Gastroesophageal sphincter (tissue), 4 donors: ENCODE measurements at regions not wholly inside any gene's neighbourhood (a gene's known extent, or its start where the extent isn't known, plus 50 kb on each side); places are given as distances from the start of the nearest gene placed in this dataset.

Experiments
- ATAC-seq: fragments of 150-250 bp; one replicate; pipeline ENCODE4 v1.9.1; 2016; ENCODE audit warnings: mild to moderate bottlenecking, moderate library complexity
- H3K27ac ChIP-seq, 4 donors: fragments of 200-600 bp; sonication (generic) in 3 of 4; 1 replicate in 3 of 4; 2 replicates in 1 of 4; pipeline ENCODE4 v1.5.1; 2016 to 2019
- H3K27me3 ChIP-seq: fragments of 200-600 bp; sonication (generic); one replicate; pipeline ENCODE4 v1.5.1; 2019
- H3K36me3 ChIP-seq, 2 donors: fragments of 200-600 bp; sonication (generic); one replicate each; pipeline ENCODE4 v1.5.1; 2019; ENCODE audit warnings: control low read depth in 1 of 2
- H3K4me1 ChIP-seq, 3 donors: fragments of 200-600 bp; sonication (generic); 1 replicate in 2 of 3; 2 replicates in 1 of 3; pipeline ENCODE4 v1.5.1; 2016 to 2019; ENCODE audit warnings: control low read depth in 2 of 3
- H3K4me3 ChIP-seq, 2 donors: fragments of 200-600 bp; sonication (generic); one replicate each; pipeline ENCODE4 v1.5.1; 2019; ENCODE audit warnings: mild to moderate bottlenecking in 1 of 2, moderate library complexity in 1 of 2
- H3K9me3 ChIP-seq, 3 donors: fragments of 200-600 bp; sonication (generic); one replicate each; pipeline ENCODE4 v1.5.1; 2017 to 2019; ENCODE audit warnings: control low read depth in 2 of 3
- EP300 ChIP-seq: sonication (generic); formaldehyde crosslinking; IDR thresholded peaks from one replicate; pipeline ENCODE4 v1.6.1; 2017; ENCODE audit warnings: antibody characterized with exemption, mild to moderate bottlenecking
- POLR2A ChIP-seq, 2 donors: fragments of 450-650 bp; IDR thresholded peaks; one replicate each; pipeline ENCODE4 v1.6.1; 2017; ENCODE audit warnings: antibody characterized with exemption in 2 of 2, mild to moderate bottlenecking in 2 of 2, moderate library complexity in 1 of 2
- POLR2AphosphoS5 ChIP-seq: sonication (generic); formaldehyde crosslinking; IDR thresholded peaks from one replicate; pipeline ENCODE4 v1.6.1; 2017; ENCODE audit warnings: antibody characterized with exemption
- WGBS, 2 donors: methylation state at CpG; one replicate each; pipeline ENCODE4 v1.1.5; 2018; ENCODE audit warnings: low coverage in 1 of 2; 5-methylcytosine and 5-hydroxymethylcytosine counted together
- TF ChIP-seq, protein P1 (sequence below), 4 experiments: fragments of 200-600 bp in 2 of 4; fragments of 450-650 bp in 2 of 4; sonication (generic) in 1 of 4; IDR thresholded peaks; one replicate each; pipeline ENCODE4 v1.5.1; 2017 to 2019; ENCODE audit warnings: antibody characterized with exemption in 4 of 4, mild to moderate bottlenecking in 2 of 4, moderate library complexity in 2 of 4

DNA sequence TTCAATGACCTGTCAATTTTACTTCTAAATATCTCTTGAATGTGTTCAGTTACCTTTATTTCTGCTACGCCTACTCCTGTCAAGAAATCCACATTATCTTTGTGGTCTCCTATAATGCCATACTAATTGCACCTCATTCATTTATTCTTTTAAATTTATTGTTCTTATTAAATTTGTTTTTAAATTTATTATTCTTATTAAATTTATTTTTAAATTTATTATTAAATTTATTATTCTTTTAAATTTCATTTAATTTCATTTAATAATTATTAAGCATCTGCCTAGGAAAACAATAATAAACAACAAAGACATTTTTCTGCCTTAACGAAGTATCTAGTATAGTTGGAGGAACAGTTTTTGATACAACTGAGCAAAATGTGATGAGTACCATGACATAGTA lies 211.7 kb downstream of the ZPLD1 start:
- no peaks in the 10 kb centered on the region for H3K9me3 ChIP-seq
- H3K36me3 ChIP-seq = no peaks in the 10 kb centered on the region
- 88 to 97% methylated on average over 2 of the region's 2 CpGs for WGBS, 2 donors
- no peak overlapping the region for H3K4me3 ChIP-seq
- ATAC-seq = no peak
- TF ChIP-seq EP300 (no peak), POLR2A (IDR thresholded peaks at IDR 0.05) (no peak), POLR2AphosphoS5 (no peak)
- TF ChIP-seq, protein P1, sequence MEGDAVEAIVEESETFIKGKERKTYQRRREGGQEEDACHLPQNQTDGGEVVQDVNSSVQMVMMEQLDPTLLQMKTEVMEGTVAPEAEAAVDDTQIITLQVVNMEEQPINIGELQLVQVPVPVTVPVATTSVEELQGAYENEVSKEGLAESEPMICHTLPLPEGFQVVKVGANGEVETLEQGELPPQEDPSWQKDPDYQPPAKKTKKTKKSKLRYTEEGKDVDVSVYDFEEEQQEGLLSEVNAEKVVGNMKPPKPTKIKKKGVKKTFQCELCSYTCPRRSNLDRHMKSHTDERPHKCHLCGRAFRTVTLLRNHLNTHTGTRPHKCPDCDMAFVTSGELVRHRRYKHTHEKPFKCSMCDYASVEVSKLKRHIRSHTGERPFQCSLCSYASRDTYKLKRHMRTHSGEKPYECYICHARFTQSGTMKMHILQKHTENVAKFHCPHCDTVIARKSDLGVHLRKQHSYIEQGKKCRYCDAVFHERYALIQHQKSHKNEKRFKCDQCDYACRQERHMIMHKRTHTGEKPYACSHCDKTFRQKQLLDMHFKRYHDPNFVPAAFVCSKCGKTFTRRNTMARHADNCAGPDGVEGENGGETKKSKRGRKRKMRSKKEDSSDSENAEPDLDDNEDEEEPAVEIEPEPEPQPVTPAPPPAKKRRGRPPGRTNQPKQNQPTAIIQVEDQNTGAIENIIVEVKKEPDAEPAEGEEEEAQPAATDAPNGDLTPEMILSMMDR (IDR thresholded peaks at IDR 0.05) = no peak
- no peaks in the 10 kb centered on the region for H3K27me3 ChIP-seq
- H3K4me1 ChIP-seq = no peaks in the 10 kb centered on the region
- H3K27ac ChIP-seq = no peak overlapping the region

DNA sequence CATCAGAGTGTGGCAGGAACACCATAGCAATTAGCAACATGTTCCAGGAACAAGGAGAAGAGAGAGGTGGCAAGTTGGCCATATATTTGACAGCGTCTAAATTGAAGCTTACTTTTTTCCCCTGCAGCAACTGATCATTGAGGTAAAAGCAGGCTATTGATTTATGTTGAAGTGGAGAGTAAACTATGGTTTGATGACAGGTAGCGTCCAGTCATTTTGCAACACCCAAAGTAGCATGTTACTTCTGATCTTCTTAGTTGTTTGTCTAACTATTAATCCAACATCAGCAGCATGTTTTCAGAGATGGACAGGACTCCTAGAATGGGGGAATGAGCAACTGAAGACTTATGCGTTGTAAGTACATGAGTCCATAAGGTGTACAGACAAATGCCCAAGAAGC lies 225.8 kb downstream of the ZPLD1 start:
- Histone ChIP-seq H3K27ac (no peak overlapping the region), H3K36me3 (no peaks in the 10 kb centered on the region), H3K4me1 (no peaks in the 10 kb centered on the region), H3K4me3 (no peak overlapping the region), H3K27me3 (no peaks in the 10 kb centered on the region), H3K9me3 (peaks cover 0 to 7% (median 0%) of the 10 kb centered on the region in 3 donors)
- WGBS, 2 donors = 83 to 100% methylated on average over 3 of the region's 3 CpGs
- TF ChIP-seq EP300 (no peak), POLR2A (IDR thresholded peaks at IDR 0.05) (no peak), POLR2AphosphoS5 (no peak)
- TF ChIP-seq, protein P1 (IDR thresholded peaks at IDR 0.05) = no peak
- ATAC-seq = no peak

DNA sequence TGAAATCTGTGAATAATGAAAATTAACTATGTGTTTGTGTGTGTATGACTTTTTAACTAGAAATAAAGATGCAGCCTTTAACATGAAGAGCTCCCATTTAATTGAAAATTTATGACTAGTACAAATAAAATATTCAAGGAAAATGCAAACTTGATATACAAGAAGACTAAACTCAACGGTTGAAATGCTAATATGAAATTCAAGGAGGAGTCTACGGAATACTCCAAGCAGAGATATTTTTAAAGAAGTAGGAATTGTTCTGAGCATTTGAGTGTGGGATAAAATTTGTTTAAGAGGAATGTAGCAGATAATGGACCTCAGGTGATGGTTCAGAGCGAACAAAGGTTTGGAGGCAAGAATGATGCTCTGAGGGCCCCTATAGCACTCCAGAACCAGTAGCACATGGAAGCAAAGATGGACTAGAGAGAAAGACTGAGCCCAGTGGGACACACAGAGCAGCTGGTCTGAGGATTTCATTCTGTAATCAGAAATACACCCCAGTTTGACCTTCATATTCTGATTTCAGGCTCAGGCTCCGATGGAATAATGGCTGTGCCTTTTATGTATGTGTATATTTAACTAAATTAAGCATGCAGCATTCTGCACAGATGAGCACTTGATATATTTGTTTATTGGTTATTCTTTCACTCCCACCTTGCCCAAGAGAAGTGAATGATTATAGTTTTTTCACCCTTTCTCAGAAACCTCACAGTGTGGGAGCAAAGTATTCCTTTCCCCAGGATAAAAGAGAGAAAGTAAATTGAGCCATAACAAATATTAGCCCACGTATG lies 227.1 kb downstream of the ZPLD1 start:
- H3K4me3 ChIP-seq = no peak overlapping the region
- ATAC-seq = no peak
- H3K36me3 ChIP-seq = no peaks in the 10 kb centered on the region
- H3K9me3 ChIP-seq = peaks cover 0 to 7% (median 0%) of the 10 kb centered on the region in 3 donors
- no peaks in the 10 kb centered on the region for H3K4me1 ChIP-seq
- H3K27me3 ChIP-seq = no peaks in the 10 kb centered on the region
- H3K27ac ChIP-seq = no peak overlapping the region
- TF ChIP-seq POLR2AphosphoS5 = no peak
- TF ChIP-seq, protein P1 (IDR thresholded peaks at IDR 0.05) = no peak
- no peak for TF ChIP-seq POLR2A (IDR thresholded peaks at IDR 0.05)
- 83 to 84% methylated on average over 5 of the region's 5 CpGs for WGBS, 2 donors

DNA sequence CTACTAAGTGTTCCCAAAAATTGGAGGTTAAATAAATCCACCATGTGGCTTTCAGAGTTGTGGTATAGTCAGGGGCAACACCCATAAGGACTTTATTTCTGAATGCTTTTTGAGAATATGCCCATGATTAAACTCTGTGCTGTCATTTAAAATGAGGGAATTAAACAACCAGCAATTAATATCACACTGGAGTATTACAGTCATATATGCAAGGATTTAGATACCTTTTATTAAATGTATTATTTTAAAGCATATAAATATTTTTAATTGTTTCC lies 227.6 kb downstream of the ZPLD1 start:
- Histone ChIP-seq H3K9me3 (peaks cover 0 to 7% (median 0%) of the 10 kb centered on the region in 3 donors), H3K4me1 (no peaks in the 10 kb centered on the region), H3K27ac (no peak overlapping the region), H3K27me3 (no peaks in the 10 kb centered on the region), H3K4me3 (no peak overlapping the region), H3K36me3 (no peaks in the 10 kb centered on the region)
- TF ChIP-seq, protein P1 (IDR thresholded peaks at IDR 0.05) = no peak
- TF ChIP-seq EP300 (no peak), POLR2A (IDR thresholded peaks at IDR 0.05) (no peak), POLR2AphosphoS5 (no peak)
- no peak for ATAC-seq

DNA sequence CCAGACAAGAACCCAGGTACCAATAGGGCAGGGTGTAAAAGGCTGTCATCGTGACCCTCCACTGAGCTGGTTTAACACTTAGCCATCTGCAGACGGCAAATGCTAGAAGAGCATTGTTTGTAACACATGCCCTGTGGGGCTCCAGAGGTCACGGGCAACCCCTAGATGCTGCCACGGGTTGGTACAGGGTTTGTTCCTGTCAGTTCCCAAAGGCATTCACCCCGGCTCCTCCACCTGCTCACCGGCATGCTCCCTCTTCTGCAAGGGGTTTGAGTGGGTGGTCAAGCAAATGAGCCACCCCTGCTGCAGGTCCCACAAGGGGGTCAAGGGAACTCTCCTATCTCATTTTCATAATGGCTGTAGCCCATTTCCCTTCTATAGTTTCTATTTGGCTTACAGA lies 229.3 kb downstream of the ZPLD1 start:
- WGBS, 2 donors = 96 to 100% methylated on average over 3 to 4 of the region's 6 CpGs

More for the DNA sequence above, 229.3 kb downstream of the ZPLD1 start:
- Histone ChIP-seq H3K9me3 (peaks cover 0 to 7% (median 0%) of the 10 kb centered on the region in 3 donors), H3K27me3 (no peaks in the 10 kb centered on the region), H3K4me3 (no peak overlapping the region), H3K36me3 (no peaks in the 10 kb centered on the region), H3K27ac (no peak overlapping the region), H3K4me1 (no peaks in the 10 kb centered on the region)
- ATAC-seq = no peak
- TF ChIP-seq, protein P1 (IDR thresholded peaks at IDR 0.05) = no peak
- TF ChIP-seq POLR2A (IDR thresholded peaks at IDR 0.05) = no peak
- no peak for TF ChIP-seq POLR2AphosphoS5
- TF ChIP-seq EP300 = no peak
